Mucosa of descending colon (tissue), 3 donors: ENCODE measurements at regions not wholly inside any gene's neighbourhood (a gene's known extent, or its start where the extent isn't known, plus 50 kb on each side); places are given as distances from the start of the nearest gene placed in this dataset.

ENCODE experiments used
- ATAC-seq: fragments of 200-7000 bp; cut with Tn5 transposase; one replicate; pipeline ENCODE4 v1.9.1; 2020; ENCODE audit warnings: mild to moderate bottlenecking, moderate library complexity
- DNase-seq, 3 donors: peaks; one replicate each; pipeline ENCODE4 v3.0.0-alpha.2; 2020
- H3K36me3 ChIP-seq: fragments of 200-600 bp; one replicate; pipeline ENCODE4 v1.8.0; 2021; ENCODE audit warnings: low read depth, mild to moderate bottlenecking
- H3K4me1 ChIP-seq: fragments of 200-600 bp; one replicate; pipeline ENCODE4 v1.8.0; 2021; ENCODE audit warnings: low read depth, mild to moderate bottlenecking
- H3K4me3 ChIP-seq: fragments of 200-600 bp; one replicate; pipeline ENCODE4 v1.8.0; 2021; ENCODE audit warnings: mild to moderate bottlenecking
- H3K9me3 ChIP-seq: fragments of 200-600 bp; one replicate; pipeline ENCODE4 v1.8.0; 2021; ENCODE audit warnings: mild to moderate bottlenecking
- intact Hi-C, 2 donors: fragments of 100-400 bp; cut with DNase I in 1 of 2; cut with micrococcal nuclease in 1 of 2; formaldehyde crosslinking; loops; one replicate each; pipeline versions ENCODE4 v1.11.0 to v1.11.1; 2022; cut with DNase I, micrococcal nuclease
- TF ChIP-seq, protein P1 (sequence below): fragments of 200-600 bp; IDR thresholded peaks from one replicate; pipeline ENCODE4 v1.8.0; 2022; ENCODE audit warnings: antibody characterized with exemption, mild to moderate bottlenecking
- donor health status: DM: no; HTN: no; CAD: no; lungs with moderate emphysema.
- donor health status: DM: no; HTN: no; CAD: no.
- donor health status: DM: no; HTN: yes; CAD: no.

DNA sequence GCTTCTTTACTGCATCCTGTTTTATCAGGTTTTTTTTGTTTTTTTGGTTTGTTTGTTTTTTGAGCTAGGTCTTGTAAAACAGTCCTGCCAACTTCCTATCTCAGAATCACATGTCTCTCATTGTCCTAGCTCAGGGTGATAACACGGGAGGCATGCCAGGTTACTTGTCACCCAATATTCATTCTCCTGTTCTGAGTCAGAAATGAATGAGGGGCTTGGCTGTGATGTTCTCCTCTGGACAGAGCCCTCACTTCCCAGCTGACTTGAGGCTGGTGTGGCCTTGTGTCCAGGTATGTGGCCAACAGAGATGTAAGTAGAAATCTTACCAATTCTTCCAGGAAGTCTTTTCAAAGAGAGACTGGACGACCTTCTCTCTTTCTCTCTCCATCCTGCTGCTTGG lies 317.0 kb downstream of the GABRB3 start:
- TF ChIP-seq, protein P1, sequence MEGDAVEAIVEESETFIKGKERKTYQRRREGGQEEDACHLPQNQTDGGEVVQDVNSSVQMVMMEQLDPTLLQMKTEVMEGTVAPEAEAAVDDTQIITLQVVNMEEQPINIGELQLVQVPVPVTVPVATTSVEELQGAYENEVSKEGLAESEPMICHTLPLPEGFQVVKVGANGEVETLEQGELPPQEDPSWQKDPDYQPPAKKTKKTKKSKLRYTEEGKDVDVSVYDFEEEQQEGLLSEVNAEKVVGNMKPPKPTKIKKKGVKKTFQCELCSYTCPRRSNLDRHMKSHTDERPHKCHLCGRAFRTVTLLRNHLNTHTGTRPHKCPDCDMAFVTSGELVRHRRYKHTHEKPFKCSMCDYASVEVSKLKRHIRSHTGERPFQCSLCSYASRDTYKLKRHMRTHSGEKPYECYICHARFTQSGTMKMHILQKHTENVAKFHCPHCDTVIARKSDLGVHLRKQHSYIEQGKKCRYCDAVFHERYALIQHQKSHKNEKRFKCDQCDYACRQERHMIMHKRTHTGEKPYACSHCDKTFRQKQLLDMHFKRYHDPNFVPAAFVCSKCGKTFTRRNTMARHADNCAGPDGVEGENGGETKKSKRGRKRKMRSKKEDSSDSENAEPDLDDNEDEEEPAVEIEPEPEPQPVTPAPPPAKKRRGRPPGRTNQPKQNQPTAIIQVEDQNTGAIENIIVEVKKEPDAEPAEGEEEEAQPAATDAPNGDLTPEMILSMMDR = no peak
- no peak overlapping the region for H3K4me3 ChIP-seq
- H3K9me3 ChIP-seq = peaks cover 87% of the 10 kb centered on the region
- intact Hi-C loops = no loop called here
- H3K4me1 ChIP-seq = no peaks in the 10 kb centered on the region
- H3K36me3 ChIP-seq = no peaks in the 10 kb centered on the region
- DNase-seq (no peak), ATAC-seq (no peak)

DNA sequence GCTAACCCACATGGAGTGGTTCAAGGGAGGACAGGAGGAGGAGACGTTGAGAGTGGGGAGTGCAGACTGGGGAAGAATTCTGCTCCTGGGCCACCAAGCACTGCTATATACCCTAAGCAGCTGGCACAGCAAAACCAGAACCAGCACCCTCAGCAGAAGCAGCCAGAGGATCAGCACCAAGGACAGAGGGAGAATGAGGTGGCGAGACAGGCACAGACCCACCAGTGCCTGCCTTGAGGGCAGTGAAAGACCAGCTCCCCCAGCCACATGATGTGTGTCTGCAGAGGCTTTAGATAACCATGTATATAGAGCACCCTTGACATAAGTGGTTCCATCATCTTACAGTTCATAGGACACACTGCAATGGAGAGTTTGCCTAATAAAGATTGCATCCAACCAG lies 319.0 kb downstream of the GABRB3 start:
- H3K9me3 ChIP-seq = peaks cover 77% of the 10 kb centered on the region
- no peaks in the 10 kb centered on the region for H3K4me1 ChIP-seq
- ATAC-seq (no peak), DNase-seq (no peak)
- no peaks in the 10 kb centered on the region for H3K36me3 ChIP-seq
- no peak overlapping the region for H3K4me3 ChIP-seq
- intact Hi-C loops = no loop called here
- TF ChIP-seq, protein P1 = no peak

DNA sequence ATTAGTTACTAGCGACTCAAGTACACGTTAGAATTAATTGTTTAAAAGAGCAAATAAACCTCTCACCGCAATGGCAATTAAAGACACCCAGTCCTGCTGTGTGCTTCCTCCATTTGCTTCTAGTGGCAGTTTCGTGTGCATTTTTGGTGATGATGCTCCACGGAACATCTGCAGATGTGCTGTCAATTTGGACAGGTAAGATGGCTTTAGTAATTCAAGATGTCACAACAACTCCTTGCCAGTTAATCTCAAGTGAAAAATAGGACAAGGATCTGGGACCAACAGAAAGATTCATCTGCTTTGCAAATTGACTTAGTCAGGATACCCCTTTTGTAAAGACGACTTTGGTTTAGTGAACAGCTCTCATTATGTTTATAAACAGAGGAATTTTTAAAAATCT lies 320.9 kb downstream of the GABRB3 start:
- H3K4me3 ChIP-seq = no peak overlapping the region
- intact Hi-C loops = no loop called here
- TF ChIP-seq, protein P1 = no peak
- no peak for ATAC-seq
- no peak for DNase-seq
- no peaks in the 10 kb centered on the region for H3K4me1 ChIP-seq
- no peaks in the 10 kb centered on the region for H3K36me3 ChIP-seq
- H3K9me3 ChIP-seq = peaks cover 70% of the 10 kb centered on the region

DNA sequence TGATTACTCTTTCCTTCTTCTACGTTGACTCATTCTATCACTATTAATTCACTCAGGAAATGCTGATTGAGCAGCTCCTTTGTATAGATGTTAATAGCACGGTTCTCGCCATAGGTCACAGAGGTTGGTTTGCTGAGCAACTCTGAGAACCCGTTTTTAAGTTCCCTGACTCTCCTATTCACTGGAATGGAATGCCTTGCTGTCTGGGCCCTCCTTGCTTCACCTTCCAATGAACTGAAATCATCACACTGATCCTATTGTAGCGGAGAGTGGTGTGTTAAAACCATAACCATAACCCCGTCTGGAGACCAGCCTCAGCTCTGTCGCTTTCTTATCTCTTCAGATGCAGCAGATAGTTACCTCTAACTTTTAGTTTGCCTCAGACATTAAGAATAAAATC lies 323.6 kb downstream of the GABRB3 start:
- ATAC-seq = no peak
- Histone ChIP-seq H3K4me3 (no peak overlapping the region), H3K4me1 (no peaks in the 10 kb centered on the region), H3K36me3 (no peaks in the 10 kb centered on the region), H3K9me3 (peaks cover 55% of the 10 kb centered on the region)
- TF ChIP-seq, protein P1 = no peak
- intact Hi-C loops = no loop called here
- no peak for DNase-seq

DNA sequence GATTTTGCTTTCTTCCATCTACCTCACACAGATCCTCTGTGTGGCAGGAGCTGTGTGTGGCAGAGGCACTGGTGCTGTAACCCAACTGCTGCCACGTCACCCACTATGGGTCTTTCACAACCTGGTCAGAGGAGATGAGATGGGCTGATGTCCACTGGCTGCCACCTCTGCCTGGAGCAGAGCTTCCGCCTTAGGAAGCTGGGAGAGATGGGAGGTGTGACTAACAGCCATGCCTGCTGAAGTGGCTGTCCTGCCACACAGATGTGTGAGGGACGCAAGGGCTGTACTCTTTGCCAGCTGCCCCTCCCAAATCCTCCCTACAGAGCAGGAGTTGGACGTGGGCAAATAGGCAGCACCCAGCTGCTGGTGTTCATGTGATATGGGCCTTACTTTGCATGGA lies 329.5 kb downstream of the GABRB3 start:
- TF ChIP-seq, protein P1 = no peak
- H3K36me3 ChIP-seq = no peaks in the 10 kb centered on the region
- ATAC-seq (no peak), DNase-seq (no peak)
- intact Hi-C loops = no loop called here
- H3K4me3 ChIP-seq = no peak overlapping the region
- no peaks in the 10 kb centered on the region for H3K4me1 ChIP-seq
- H3K9me3 ChIP-seq = peaks cover 64% of the 10 kb centered on the region

DNA sequence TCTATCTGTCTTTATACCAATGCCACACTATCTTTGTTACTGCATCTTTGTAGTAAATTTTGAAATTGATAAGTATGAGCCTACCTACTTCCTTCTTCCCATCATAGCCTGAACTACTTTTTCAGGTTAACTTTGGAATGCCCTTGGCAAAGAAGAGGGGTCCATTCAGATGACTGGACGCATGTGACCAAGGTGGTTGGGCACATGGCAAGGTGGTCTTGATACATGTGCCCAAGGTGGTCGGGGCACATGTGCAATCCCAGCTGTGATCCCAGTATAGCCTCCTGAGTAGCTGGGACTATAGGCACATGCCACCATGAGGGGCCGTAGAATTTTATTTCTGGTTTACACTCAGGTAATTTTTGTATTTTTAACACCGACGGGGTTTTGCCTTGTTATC lies 330.2 kb downstream of the GABRB3 start:
- intact Hi-C loops = no loop called here

More for the DNA sequence above, 330.2 kb downstream of the GABRB3 start:
- Histone ChIP-seq H3K36me3 (no peaks in the 10 kb centered on the region), H3K9me3 (peaks cover 64% of the 10 kb centered on the region), H3K4me3 (no peak overlapping the region), H3K4me1 (no peaks in the 10 kb centered on the region)
- TF ChIP-seq, protein P1 = no peak
- no peak for DNase-seq
- no peak for ATAC-seq
